GM12878 (cell line): ENCODE measurements at regions not wholly inside any gene's neighbourhood (a gene's known extent, or its start where the extent isn't known, plus 50 kb on each side); places are given as distances from the start of the nearest gene placed in this dataset.

Source experiments
- ATAC-seq: fragments of 200-7000 bp; cut with Tn5 transposase; 3 replicates; pipeline ENCODE4 v1.9.1; 2020; ENCODE audit warnings: mild to moderate bottlenecking, moderate library complexity
- BruUV-seq: library from RNA; stranded (reverse); fragments of 400-500 nt; replicated peaks from 2 replicates; lab custom pipeline; 2021; lab: Mats Ljungman, UMichigan
- CTCF ChIA-PET: fragments of 300-600 bp; sonication (Branson Sonifier 250); formaldehyde crosslinking; extraction: SDS; loops from one replicate; lab custom pipeline; 2021; ENCODE audit warnings: inconsistent platforms; lab: Yijun Ruan, JAX
- POLR2A ChIA-PET: fragments of 350-600 bp; formaldehyde crosslinking; extraction: SDS; loops from one replicate; lab custom pipeline; 2021; ENCODE audit warnings: inconsistent platforms; lab: Charles Lee
- RAD21 ChIA-PET: fragments of 300-600 bp; sonication (Branson Sonifier 250); formaldehyde crosslinking; loops from one replicate; lab custom pipeline; 2023; ENCODE audit warnings: antibody characterized with exemption; ENCODE audit not compliant: unreplicated experiment; lab: Charles Lee
- SMC1A ChIA-PET: fragments of 300-600 bp; sonication (Branson Sonifier 250); formaldehyde crosslinking; loops from one replicate; lab custom pipeline; 2023; ENCODE audit not compliant: unreplicated experiment, uncharacterized antibody; lab: Charles Lee
- DNase-seq: peaks from one replicate; pipeline ENCODE4 v3.0.0-alpha.2; 2011; ENCODE audit warnings: low read depth, low spot score
- FAIRE-seq: peaks from 3 replicates; lab custom pipeline; 2011; peaks lifted over from hg19 to GRCh38; lab: Jason Lieb, UNC
- H2AFZ ChIP-seq: 2 replicates; pipeline ENCODE4 v1.6.0; 2011; ENCODE audit warnings: low read depth, low read length, control low read depth; ENCODE audit not compliant: control insufficient read depth
- H3K27ac ChIP-seq: 2 replicates; pipeline ENCODE4 v1.5.1; 2011; ENCODE audit warnings: control low read depth; ENCODE audit not compliant: control insufficient read depth, insufficient read depth
- H3K27me3 ChIP-seq, 2 experiments: replicated peaks in 1 of 2; 2 replicates each; pipeline versions ENCODE4 v1.6.0 to v1.6.1; 2011; ENCODE audit warnings: low read length in 1 of 2; ENCODE audit not compliant: control insufficient read depth in 2 of 2, insufficient read depth in 2 of 2
- H3K36me3 ChIP-seq, 2 experiments: 2 replicates each; pipeline ENCODE4 v1.5.1; 2011; ENCODE audit warnings: low read length in 1 of 2; ENCODE audit not compliant: control insufficient read depth in 2 of 2, insufficient read depth in 2 of 2
- H3K4me1 ChIP-seq: 2 replicates; pipeline ENCODE4 v1.6.1; 2011; ENCODE audit warnings: mild to moderate bottlenecking, low read length, moderate library complexity, mixed read lengths; ENCODE audit not compliant: control insufficient read depth, insufficient read depth
- H3K4me2 ChIP-seq: 2 replicates; pipeline ENCODE4 v1.6.0; 2011; ENCODE audit warnings: control low read depth; ENCODE audit not compliant: control insufficient read depth, insufficient read depth
- H3K4me3 ChIP-seq: fragments of 200-600 bp; sonication (generic); 2 replicates; pipeline ENCODE4 v1.5.1; 2016
- H3K79me2 ChIP-seq: 2 replicates; pipeline ENCODE4 v1.6.0; 2011; ENCODE audit warnings: low read length; ENCODE audit not compliant: control insufficient read depth, insufficient read depth
- H3K9ac ChIP-seq: 2 replicates; pipeline ENCODE4 v1.8.0; 2011; ENCODE audit warnings: low read length, control low read depth, mixed read lengths; ENCODE audit not compliant: control insufficient read depth, insufficient read depth
- H3K9me3 ChIP-seq: replicated peaks from 3 replicates; pipeline ENCODE4 v1.5.1; 2011; ENCODE audit warnings: mild to moderate bottlenecking, low read length; ENCODE audit not compliant: control insufficient read depth, insufficient read depth
- H4K20me1 ChIP-seq: 2 replicates; pipeline ENCODE4 v1.6.0; 2011; ENCODE audit not compliant: control insufficient read depth, insufficient read depth
- JUND ChIP-seq: IDR thresholded peaks from 2 replicates; pipeline ENCODE4 v1.6.1; 2012; ENCODE audit warnings: low read depth, mild to moderate bottlenecking, low read length, improper control_type of control experiment, moderate library complexity
- SMAD1 ChIP-seq: fragments of 450-650 bp; IDR thresholded peaks from 2 replicates; pipeline ENCODE4 v1.6.1; 2018; ENCODE audit warnings: mild to moderate bottlenecking, low read depth; ENCODE audit not compliant: partially characterized antibody
- SP1 ChIP-seq: IDR thresholded peaks from one replicate; pipeline ENCODE4 v1.6.1; 2011; ENCODE audit warnings: low read depth, low read length
- WGBS: methylation state at CpG from one replicate; pipeline ENCODE4 v1.1.6; 2016; ENCODE audit warnings: low lambda C conversion rate; ENCODE audit not compliant: insufficient replicate concordance, insufficient coverage; ENCODE audit errors: missing lambda C conversion rate; 5-methylcytosine and 5-hydroxymethylcytosine counted together
- in situ Hi-C: fragments of 300-500 bp; cut with MboI; formaldehyde crosslinking; loops from 9 replicates; pipeline ENCODE4 v1.14.3; 2018; ENCODE audit warnings: mixed read lengths
- intact Hi-C: fragments of 100-400 bp; cut with micrococcal nuclease; formaldehyde crosslinking; loops from one replicate; pipeline ENCODE4 v1.14.2; 2022; ENCODE audit not compliant: unreplicated experiment
- TF ChIP-seq, protein P1 (sequence below): IDR thresholded peaks from 2 replicates; pipeline ENCODE4 v1.6.1; 2011; ENCODE audit warnings: low read depth, mild to moderate bottlenecking, low read length, moderate library complexity, borderline replicate concordance; ENCODE audit errors: extremely low read depth
- TF ChIP-seq, protein P2 (sequence below): fragments of 450-650 bp; IDR thresholded peaks from 2 replicates; pipeline ENCODE4 v1.6.1; 2018; ENCODE audit warnings: mild to moderate bottlenecking, low read depth, moderate library complexity; ENCODE audit not compliant: partially characterized antibody
- TF ChIP-seq, protein P3 (sequence below): fragments of 450-650 bp; IDR thresholded peaks from 2 replicates; pipeline ENCODE4 v1.6.1; 2017; ENCODE audit warnings: mild to moderate bottlenecking, moderate library complexity

DNA sequence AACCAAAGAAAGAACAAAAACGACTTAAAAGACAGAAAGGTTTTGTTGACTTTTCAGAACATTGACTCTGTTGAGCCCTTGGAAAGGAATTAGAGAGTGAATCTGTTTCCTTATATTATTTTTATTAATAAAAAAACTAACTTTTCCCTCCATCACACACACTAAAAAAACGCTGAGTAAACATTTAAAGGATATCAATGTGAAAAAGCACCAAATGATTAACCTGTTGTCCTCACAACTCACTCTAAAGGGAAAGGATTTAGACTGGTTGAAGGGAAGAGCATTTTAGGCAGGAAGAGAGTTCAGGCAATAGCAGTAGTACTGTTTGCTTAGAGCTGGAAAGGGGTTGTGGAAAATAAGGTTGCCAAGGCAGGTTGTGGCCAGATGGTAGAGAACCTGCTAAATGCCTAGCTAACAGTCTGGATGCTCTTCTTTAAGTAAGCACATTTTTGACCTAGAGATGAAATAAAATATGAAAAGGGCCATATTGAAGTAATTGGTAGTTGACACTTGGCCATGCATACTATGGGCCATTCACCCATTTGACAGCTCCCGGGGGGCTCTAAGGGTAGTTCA, 98.0 kb upstream of the NDP start:
- Histone ChIP-seq H3K9ac (no peak overlapping the region), H3K9me3 (no peaks in the 10 kb centered on the region), H3K27me3 (no peaks in the 10 kb centered on the region), H3K4me2 (no peak overlapping the region)
- DNase-seq (no peak), FAIRE-seq (no peak), ATAC-seq (no peak)
- SMC1A ChIA-PET: no interaction called here
- intact Hi-C loops: no loop called here
- WGBS: 29% methylated on average over 3 of the region's 3 CpGs
- POLR2A ChIA-PET: no interaction called here
- CTCF ChIA-PET: no interaction called here
- TF ChIP-seq SMAD1 (no peak), JUND (no peak), SP1 (no peak)
- TF ChIP-seq, protein P1, sequence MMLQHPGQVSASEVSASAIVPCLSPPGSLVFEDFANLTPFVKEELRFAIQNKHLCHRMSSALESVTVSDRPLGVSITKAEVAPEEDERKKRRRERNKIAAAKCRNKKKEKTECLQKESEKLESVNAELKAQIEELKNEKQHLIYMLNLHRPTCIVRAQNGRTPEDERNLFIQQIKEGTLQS: no peak
- TF ChIP-seq, protein P2, sequence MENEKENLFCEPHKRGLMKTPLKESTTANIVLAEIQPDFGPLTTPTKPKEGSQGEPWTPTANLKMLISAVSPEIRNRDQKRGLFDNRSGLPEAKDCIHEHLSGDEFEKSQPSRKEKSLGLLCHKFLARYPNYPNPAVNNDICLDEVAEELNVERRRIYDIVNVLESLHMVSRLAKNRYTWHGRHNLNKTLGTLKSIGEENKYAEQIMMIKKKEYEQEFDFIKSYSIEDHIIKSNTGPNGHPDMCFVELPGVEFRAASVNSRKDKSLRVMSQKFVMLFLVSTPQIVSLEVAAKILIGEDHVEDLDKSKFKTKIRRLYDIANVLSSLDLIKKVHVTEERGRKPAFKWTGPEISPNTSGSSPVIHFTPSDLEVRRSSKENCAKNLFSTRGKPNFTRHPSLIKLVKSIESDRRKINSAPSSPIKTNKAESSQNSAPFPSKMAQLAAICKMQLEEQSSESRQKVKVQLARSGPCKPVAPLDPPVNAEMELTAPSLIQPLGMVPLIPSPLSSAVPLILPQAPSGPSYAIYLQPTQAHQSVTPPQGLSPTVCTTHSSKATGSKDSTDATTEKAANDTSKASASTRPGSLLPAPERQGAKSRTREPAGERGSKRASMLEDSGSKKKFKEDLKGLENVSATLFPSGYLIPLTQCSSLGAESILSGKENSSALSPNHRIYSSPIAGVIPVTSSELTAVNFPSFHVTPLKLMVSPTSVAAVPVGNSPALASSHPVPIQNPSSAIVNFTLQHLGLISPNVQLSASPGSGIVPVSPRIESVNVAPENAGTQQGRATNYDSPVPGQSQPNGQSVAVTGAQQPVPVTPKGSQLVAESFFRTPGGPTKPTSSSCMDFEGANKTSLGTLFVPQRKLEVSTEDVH: no peak
- TF ChIP-seq, protein P3, sequence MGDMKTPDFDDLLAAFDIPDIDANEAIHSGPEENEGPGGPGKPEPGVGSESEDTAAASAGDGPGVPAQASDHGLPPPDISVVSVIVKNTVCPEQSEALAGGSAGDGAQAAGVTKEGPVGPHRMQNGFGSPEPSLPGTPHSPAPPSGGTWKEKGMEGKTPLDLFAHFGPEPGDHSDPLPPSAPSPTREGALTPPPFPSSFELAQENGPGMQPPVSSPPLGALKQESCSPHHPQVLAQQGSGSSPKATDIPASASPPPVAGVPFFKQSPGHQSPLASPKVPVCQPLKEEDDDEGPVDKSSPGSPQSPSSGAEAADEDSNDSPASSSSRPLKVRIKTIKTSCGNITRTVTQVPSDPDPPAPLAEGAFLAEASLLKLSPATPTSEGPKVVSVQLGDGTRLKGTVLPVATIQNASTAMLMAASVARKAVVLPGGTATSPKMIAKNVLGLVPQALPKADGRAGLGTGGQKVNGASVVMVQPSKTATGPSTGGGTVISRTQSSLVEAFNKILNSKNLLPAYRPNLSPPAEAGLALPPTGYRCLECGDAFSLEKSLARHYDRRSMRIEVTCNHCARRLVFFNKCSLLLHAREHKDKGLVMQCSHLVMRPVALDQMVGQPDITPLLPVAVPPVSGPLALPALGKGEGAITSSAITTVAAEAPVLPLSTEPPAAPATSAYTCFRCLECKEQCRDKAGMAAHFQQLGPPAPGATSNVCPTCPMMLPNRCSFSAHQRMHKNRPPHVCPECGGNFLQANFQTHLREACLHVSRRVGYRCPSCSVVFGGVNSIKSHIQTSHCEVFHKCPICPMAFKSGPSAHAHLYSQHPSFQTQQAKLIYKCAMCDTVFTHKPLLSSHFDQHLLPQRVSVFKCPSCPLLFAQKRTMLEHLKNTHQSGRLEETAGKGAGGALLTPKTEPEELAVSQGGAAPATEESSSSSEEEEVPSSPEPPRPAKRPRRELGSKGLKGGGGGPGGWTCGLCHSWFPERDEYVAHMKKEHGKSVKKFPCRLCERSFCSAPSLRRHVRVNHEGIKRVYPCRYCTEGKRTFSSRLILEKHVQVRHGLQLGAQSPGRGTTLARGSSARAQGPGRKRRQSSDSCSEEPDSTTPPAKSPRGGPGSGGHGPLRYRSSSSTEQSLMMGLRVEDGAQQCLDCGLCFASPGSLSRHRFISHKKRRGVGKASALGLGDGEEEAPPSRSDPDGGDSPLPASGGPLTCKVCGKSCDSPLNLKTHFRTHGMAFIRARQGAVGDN: no peak
- TF ChIP-seq, all 136 proteins: peak for 0
- in situ Hi-C loops: no loop called here
- Histone ChIP-seq H3K27ac (no peak overlapping the region), H3K36me3 (no peaks in the 10 kb centered on the region), H4K20me1 (no peaks in the 10 kb centered on the region), H2AFZ (no peak overlapping the region), H3K79me2 (no peaks in the 10 kb centered on the region), H3K4me3 (no peak overlapping the region), H3K4me1 (no peaks in the 10 kb centered on the region)
- BruUV-seq: no TSS peak
- RAD21 ChIA-PET: no interaction called here
